Vagina (tissue), 2 donors: ENCODE measurements at regions not wholly inside any gene's neighbourhood (a gene's known extent, or its start where the extent isn't known, plus 50 kb on each side); places are given as distances from the start of the nearest gene placed in this dataset.

Source experiments
- POLR2A ChIP-seq, 2 donors: fragments of 450-650 bp; IDR thresholded peaks; one replicate each; pipeline ENCODE4 v1.6.1; 2017; ENCODE audit warnings: antibody characterized with exemption in 2 of 2, mild to moderate bottlenecking in 2 of 2, moderate library complexity in 2 of 2
- TF ChIP-seq, protein P1 (sequence below), 3 experiments: fragments of 450-650 bp in 2 of 3; fragments of 200-600 bp in 1 of 3; sonication (generic) in 1 of 3; IDR thresholded peaks; one replicate each; pipeline ENCODE4 v1.5.1; 2017 to 2019; ENCODE audit warnings: antibody characterized with exemption in 3 of 3, mild to moderate bottlenecking in 2 of 3, moderate library complexity in 2 of 3

DNA sequence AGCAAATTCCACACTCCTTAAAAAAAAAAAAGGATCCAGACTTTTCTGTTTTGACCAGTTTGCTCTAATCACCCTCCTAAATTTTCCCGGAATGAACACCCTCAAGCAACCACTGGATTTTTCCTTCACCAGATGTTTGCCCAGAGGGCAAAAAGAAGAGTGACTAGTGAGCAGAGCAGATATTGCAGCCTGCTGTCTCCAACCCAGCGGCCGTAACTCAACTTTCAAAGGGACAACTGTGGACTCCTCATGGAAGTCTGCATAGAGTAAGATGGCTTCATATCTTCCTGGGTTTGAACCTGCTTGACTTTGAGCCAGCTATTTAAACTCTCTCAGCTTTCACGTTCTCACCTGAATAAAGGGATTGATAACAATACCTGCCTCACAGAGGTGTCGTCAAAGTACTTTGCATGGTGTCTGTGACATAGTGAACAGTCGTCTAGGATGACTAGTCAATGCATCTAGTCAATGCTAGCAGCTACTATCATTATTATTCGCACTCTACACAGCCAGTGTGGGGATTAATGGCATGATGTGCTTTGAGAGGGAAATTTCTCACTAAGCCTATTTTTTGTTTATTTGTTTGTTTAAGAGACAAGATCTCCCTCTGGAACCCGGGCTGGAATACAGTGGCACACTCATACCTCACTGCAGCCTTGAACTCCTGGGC lies 92.2 kb upstream of the HIVEP1 start:
- TF ChIP-seq, protein P1, sequence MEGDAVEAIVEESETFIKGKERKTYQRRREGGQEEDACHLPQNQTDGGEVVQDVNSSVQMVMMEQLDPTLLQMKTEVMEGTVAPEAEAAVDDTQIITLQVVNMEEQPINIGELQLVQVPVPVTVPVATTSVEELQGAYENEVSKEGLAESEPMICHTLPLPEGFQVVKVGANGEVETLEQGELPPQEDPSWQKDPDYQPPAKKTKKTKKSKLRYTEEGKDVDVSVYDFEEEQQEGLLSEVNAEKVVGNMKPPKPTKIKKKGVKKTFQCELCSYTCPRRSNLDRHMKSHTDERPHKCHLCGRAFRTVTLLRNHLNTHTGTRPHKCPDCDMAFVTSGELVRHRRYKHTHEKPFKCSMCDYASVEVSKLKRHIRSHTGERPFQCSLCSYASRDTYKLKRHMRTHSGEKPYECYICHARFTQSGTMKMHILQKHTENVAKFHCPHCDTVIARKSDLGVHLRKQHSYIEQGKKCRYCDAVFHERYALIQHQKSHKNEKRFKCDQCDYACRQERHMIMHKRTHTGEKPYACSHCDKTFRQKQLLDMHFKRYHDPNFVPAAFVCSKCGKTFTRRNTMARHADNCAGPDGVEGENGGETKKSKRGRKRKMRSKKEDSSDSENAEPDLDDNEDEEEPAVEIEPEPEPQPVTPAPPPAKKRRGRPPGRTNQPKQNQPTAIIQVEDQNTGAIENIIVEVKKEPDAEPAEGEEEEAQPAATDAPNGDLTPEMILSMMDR (IDR thresholded peaks at IDR 0.05) = no peak
- no peak for TF ChIP-seq POLR2A (IDR thresholded peaks at IDR 0.05)
